IMR-90 (cell line): ENCODE measurements at regions not wholly inside any gene's neighbourhood (a gene's known extent, or its start where the extent isn't known, plus 50 kb on each side); places are given as distances from the start of the nearest gene placed in this dataset.

Source experiments
- ATAC-seq: fragments of 200-7000 bp; cut with Tn5 transposase; 2 replicates; pipeline ENCODE4 v1.9.1; 2020; ENCODE audit warnings: low read depth, mild to moderate bottlenecking, moderate library complexity
- BruUV-seq: library from RNA; stranded (reverse); fragments of 400-500 nt; replicated peaks from 2 replicates; lab custom pipeline; 2021; lab: Mats Ljungman, UMichigan
- CTCF ChIA-PET: fragments of 300-600 bp; formaldehyde crosslinking; extraction: SDS; loops from one replicate; lab custom pipeline; 2021; ENCODE audit warnings: antibody characterized with exemption; lab: Yijun Ruan, JAX
- POLR2A ChIA-PET: fragments of 300-600 bp; sonication (Branson Sonifier 250); formaldehyde crosslinking; loops from one replicate; lab custom pipeline; 2022; ENCODE audit warnings: antibody characterized with exemption; ENCODE audit not compliant: unreplicated experiment; lab: Charles Lee
- DNase-seq: peaks from one replicate; pipeline ENCODE4 v3.0.0; 2013
- H2AFZ ChIP-seq: replicated peaks from 2 replicates; pipeline ENCODE3; 2013; ENCODE audit warnings: low read length, mild to moderate bottlenecking; ENCODE audit not compliant: poor library complexity
- H2AK5ac ChIP-seq: 2 replicates; pipeline ENCODE4 v1.6.1; 2013; ENCODE audit warnings: low read depth, low read length, inconsistent platforms
- H2AK9ac ChIP-seq: replicated peaks from 2 replicates; pipeline ENCODE3; 2013; ENCODE audit warnings: mild to moderate bottlenecking, low read depth, low read length, moderate library complexity; ENCODE audit not compliant: poor library complexity
- H2BK120ac ChIP-seq: 2 replicates; pipeline ENCODE4 v1.6.1; 2013; ENCODE audit warnings: low read depth, low read length, inconsistent platforms
- H2BK15ac ChIP-seq: 3 replicates; pipeline ENCODE4 v1.6.1; 2013; ENCODE audit warnings: low read depth, low read length, inconsistent platforms
- H2BK20ac ChIP-seq: 2 replicates; pipeline ENCODE4 v1.6.1; 2013; ENCODE audit warnings: low read depth, mild to moderate bottlenecking, inconsistent platforms, low read length, moderate library complexity
- H2BK5ac ChIP-seq: 2 replicates; pipeline ENCODE4 v1.6.1; 2013; ENCODE audit warnings: mild to moderate bottlenecking, low read depth, low read length, inconsistent platforms; ENCODE audit not compliant: poor library complexity, severe bottlenecking
- H3K14ac ChIP-seq: replicated peaks from 2 replicates; pipeline ENCODE4 v1.6.1; 2013; ENCODE audit warnings: low read depth, low read length, inconsistent platforms
- H3K18ac ChIP-seq: 2 replicates; pipeline ENCODE4 v1.6.1; 2013; ENCODE audit warnings: low read depth, low read length, control low read depth
- H3K23ac ChIP-seq: 2 replicates; pipeline ENCODE4 v1.6.1; 2013; ENCODE audit warnings: low read depth, low read length, inconsistent platforms
- H3K27ac ChIP-seq: 2 replicates; pipeline ENCODE4 v1.5.1; 2013; ENCODE audit warnings: mild to moderate bottlenecking, control low read depth, low read length; ENCODE audit not compliant: insufficient read depth
- H3K27me3 ChIP-seq: 2 replicates; pipeline ENCODE4 v1.6.1; 2013; ENCODE audit warnings: low read length; ENCODE audit not compliant: control insufficient read depth, insufficient read depth
- H3K36me3 ChIP-seq: 2 replicates; pipeline ENCODE4 v1.6.1; 2013; ENCODE audit warnings: low read length, mixed read lengths; ENCODE audit not compliant: control insufficient read depth, insufficient read depth
- H3K4ac ChIP-seq: 2 replicates; pipeline ENCODE4 v1.6.1; 2013; ENCODE audit warnings: low read depth, low read length, inconsistent platforms
- H3K4me1 ChIP-seq: 2 replicates; pipeline ENCODE4 v1.6.1; 2013; ENCODE audit warnings: low read length, mixed read lengths; ENCODE audit not compliant: control insufficient read depth, insufficient read depth
- H3K4me2 ChIP-seq: 2 replicates; pipeline ENCODE4 v1.6.1; 2013; ENCODE audit warnings: low read depth, mild to moderate bottlenecking, control low read depth, low read length, moderate library complexity
- H3K4me3 ChIP-seq: 2 replicates; pipeline ENCODE4 v1.5.1; 2013; ENCODE audit warnings: low read depth, mild to moderate bottlenecking, control low read depth, low read length, moderate library complexity; ENCODE audit not compliant: insufficient read depth
- H3K56ac ChIP-seq: 2 replicates; pipeline ENCODE4 v1.6.1; 2013; ENCODE audit warnings: low read length, inconsistent platforms; ENCODE audit not compliant: insufficient read depth; ENCODE audit errors: extremely low read depth
- H3K79me1 ChIP-seq, 2 experiments: 2 replicates each; pipeline ENCODE4 v1.6.1; 2013; ENCODE audit warnings: low read length in 2 of 2, inconsistent platforms in 1 of 2, low read depth in 1 of 2
- H3K9ac ChIP-seq: 2 replicates; pipeline ENCODE4 v1.6.1; 2013; ENCODE audit warnings: low read depth, low read length, control low read depth
- H3K9me1 ChIP-seq: 2 replicates; pipeline ENCODE4 v1.6.1; 2013; ENCODE audit warnings: low read length, inconsistent platforms; ENCODE audit not compliant: insufficient read depth
- H3K9me3 ChIP-seq: 2 replicates; pipeline ENCODE4 v1.6.1; 2013; ENCODE audit warnings: low read length; ENCODE audit not compliant: control insufficient read depth, insufficient read depth
- H4K20me1 ChIP-seq: 2 replicates; pipeline ENCODE4 v1.6.1; 2013; ENCODE audit warnings: low read length, inconsistent platforms; ENCODE audit not compliant: insufficient read depth
- H4K5ac ChIP-seq: 2 replicates; pipeline ENCODE4 v1.6.1; 2013; ENCODE audit warnings: mild to moderate bottlenecking, low read depth, low read length, control low read depth
- H4K8ac ChIP-seq, 2 experiments: 2 replicates each; pipeline ENCODE4 v1.6.1; 2013; ENCODE audit warnings: low read depth in 2 of 2, low read length in 2 of 2, control low read depth in 1 of 2, inconsistent platforms in 1 of 2
- H4K91ac ChIP-seq: 2 replicates; pipeline ENCODE4 v1.6.1; 2013; ENCODE audit warnings: low read depth, low read length, inconsistent platforms; ENCODE audit not compliant: insufficient read depth
- BHLHE40 ChIP-seq: fragments of 150-350 bp; IDR thresholded peaks from 2 replicates; pipeline ENCODE4 v1.6.1; 2016; ENCODE audit warnings: mild to moderate bottlenecking, low read depth, low read length
- CEBPB ChIP-seq: IDR thresholded peaks from 2 replicates; pipeline ENCODE4 v1.6.1; 2012; ENCODE audit warnings: low read depth, low read length, improper control_type of control experiment
- CHD1 ChIP-seq: IDR thresholded peaks from 2 replicates; pipeline ENCODE4 v1.6.1; 2012; ENCODE audit warnings: low read depth, low read length, improper control_type of control experiment
- CTCF ChIP-seq: conservative IDR thresholded peaks from 2 replicates; pipeline ENCODE4 v1.5.1; 2012; ENCODE audit warnings: mild to moderate bottlenecking, low read depth, low read length, improper control_type of control experiment
- ELK1 ChIP-seq: fragments of 150-350 bp; IDR thresholded peaks from 2 replicates; pipeline ENCODE4 v1.6.1; 2016; ENCODE audit warnings: low read depth, mild to moderate bottlenecking, low read length, moderate library complexity, borderline replicate concordance
- FOS ChIP-seq: fragments of 150-350 bp; IDR thresholded peaks from 2 replicates; pipeline ENCODE4 v1.6.1; 2016; ENCODE audit warnings: low read depth, low read length
- MAFK ChIP-seq: IDR thresholded peaks from 2 replicates; pipeline ENCODE4 v1.6.1; 2012; ENCODE audit warnings: low read depth, low read length, improper control_type of control experiment
- MAZ ChIP-seq: IDR thresholded peaks from 2 replicates; pipeline ENCODE4 v1.6.1; 2012; ENCODE audit warnings: low read depth, mild to moderate bottlenecking, low read length, improper control_type of control experiment, moderate library complexity, borderline replicate concordance
- MXI1 ChIP-seq: IDR thresholded peaks from 2 replicates; pipeline ENCODE4 v1.6.1; 2012; ENCODE audit warnings: low read depth, mild to moderate bottlenecking, low read length, moderate library complexity, borderline replicate concordance
- NFE2L2 ChIP-seq: fragments of 150-350 bp; IDR thresholded peaks from 2 replicates; pipeline ENCODE4 v1.6.1; 2016; ENCODE audit warnings: low read depth, mild to moderate bottlenecking, low read length
- POLR2A ChIP-seq: IDR thresholded peaks from 2 replicates; pipeline ENCODE4 v1.6.1; 2012; ENCODE audit warnings: mild to moderate bottlenecking, low read depth, low read length
- RAD21 ChIP-seq: IDR thresholded peaks from 2 replicates; pipeline ENCODE4 v1.6.1; 2012; ENCODE audit warnings: low read length, improper control_type of control experiment
- RCOR1 ChIP-seq: IDR thresholded peaks from 2 replicates; pipeline ENCODE4 v1.6.1; 2012; ENCODE audit warnings: mild to moderate bottlenecking, low read length, improper control_type of control experiment; ENCODE audit not compliant: insufficient replicate concordance
- RFX5 ChIP-seq: IDR thresholded peaks from 2 replicates; pipeline ENCODE4 v1.8.0; 2012; ENCODE audit warnings: low read depth, mild to moderate bottlenecking, low read length, moderate library complexity
- SMC3 ChIP-seq: fragments of 150-350 bp; IDR thresholded peaks from 2 replicates; pipeline ENCODE4 v1.6.1; 2016; ENCODE audit warnings: low read depth, mild to moderate bottlenecking, antibody characterized with exemption, low read length, moderate library complexity
- USF2 ChIP-seq: fragments of 150-350 bp; IDR thresholded peaks from 2 replicates; pipeline ENCODE4 v1.6.1; 2017; ENCODE audit warnings: mild to moderate bottlenecking, antibody characterized with exemption, low read length, low read depth
- WGBS, 2 experiments: methylation state at CpG; one replicate each; pipeline versions ENCODE4 v1.1.5 to v1.1.7; 2013; ENCODE audit warnings: missing lambda C conversion rate in 2 of 2; ENCODE audit not compliant: insufficient read length in 1 of 2; ENCODE audit errors: extremely low coverage in 2 of 2; 5-methylcytosine and 5-hydroxymethylcytosine counted together
- dilution Hi-C: fragments of 300-500 bp; cut with HindIII; formaldehyde crosslinking; loops from one replicate; pipeline ENCODE4 v1.14.3; 2018; ENCODE audit warnings: low sequenced_read_pairs; ENCODE audit not compliant: unreplicated experiment
- in situ Hi-C: fragments of 300-500 bp; cut with MboI; formaldehyde crosslinking; loops from 3 replicates; pipeline ENCODE4 v1.14.3; 2019; ENCODE audit warnings: low sequenced_read_pairs, inconsistent platforms, mixed read lengths
- intact Hi-C: fragments of 100-400 bp; cut with micrococcal nuclease; formaldehyde crosslinking; loops from 2 replicates; pipeline ENCODE4 v1.10.0; 2022

- no peak overlapping the region for H4K8ac ChIP-seq
- H3K27ac ChIP-seq: no peak overlapping the region
- no peaks in the 10 kb centered on the region for H3K79me1 ChIP-seq
- H2BK15ac ChIP-seq: no peak overlapping the region
- no peak overlapping the region for H3K23ac ChIP-seq
- H2BK20ac ChIP-seq: no peak overlapping the region
- no peak overlapping the region for H3K18ac ChIP-seq
- no peak overlapping the region for H2AK9ac ChIP-seq
- dilution Hi-C loops (no loop called here), intact Hi-C loops (no loop called here), in situ Hi-C loops (no loop called here)
- ATAC-seq (no peak), DNase-seq (no peak)
- no peaks in the 10 kb centered on the region for H3K27me3 ChIP-seq
- no peak overlapping the region for H3K9ac ChIP-seq
- peaks cover under 1% of the 10 kb centered on the region; the same call in 1 of the 2 replicates for H3K9me3 ChIP-seq
- no peak overlapping the region for H3K4me3 ChIP-seq
- H4K5ac ChIP-seq: no peak overlapping the region
- H3K56ac ChIP-seq: no peak overlapping the region
- TF ChIP-seq RAD21 (no peak), USF2 (no peak), CEBPB (no peak), BHLHE40 (no peak), RCOR1 (no peak), MXI1 (no peak), CHD1 (no peak), NFE2L2 (no peak), RFX5 (no peak), CTCF (no peak), ELK1 (no peak), FOS (no peak), POLR2A (no peak), MAZ (no peak), MAFK (no peak), SMC3 (no peak)
- H3K36me3 ChIP-seq: no peaks in the 10 kb centered on the region
- H3K4ac ChIP-seq: no peak overlapping the region
- no peak overlapping the region for H2AK5ac ChIP-seq
- H3K14ac ChIP-seq: no peak overlapping the region
- no peak overlapping the region for H2AFZ ChIP-seq
- H3K4me1 ChIP-seq: no peaks in the 10 kb centered on the region
- no peaks in the 10 kb centered on the region for H4K20me1 ChIP-seq
- no peak overlapping the region for H4K91ac ChIP-seq
- no peak overlapping the region for H2BK5ac ChIP-seq
- no TSS peak for BruUV-seq
- no CpG with 5 or more reads among the region's 3 CpGs for WGBS, 2 experiments
- H2BK120ac ChIP-seq: no peak overlapping the region
- H3K9me1 ChIP-seq: no peaks in the 10 kb centered on the region
- no peak overlapping the region for H3K4me2 ChIP-seq
- ChIA-PET POLR2A (no interaction called here), CTCF (no interaction called here)
These were observed 734.2 kb downstream of the RAPGEF2 start for GRCh38 chr4:159837071-159837470.
